ENCODE measurements at regions not wholly inside any gene's neighbourhood (a gene's known extent, or its start where the extent isn't known, plus 50 kb on each side); places are given as distances from the start of the nearest gene placed in this dataset.
A peak's percentile ranks its signal among the peaks of the same experiment; 100 is the strongest.
"Not testable (repeated sequence)": the region's sequence is repeated elsewhere in the genome, so short reads cannot be mapped to it uniquely, and the experiment has no call there.

- Histone ChIP-seq H3K4me3 (no peak overlapping the region), H3K27me3 (no peaks in the 10 kb centered on the region), H3K9me3 (no peaks in the 10 kb centered on the region), H3K4me1 (peaks cover 3 to 12% of the 10 kb centered on the region in 2 donors), H3K36me3 (no peaks in the 10 kb centered on the region), H3K27ac (peak overlapping the region; percentile 62 to 75 (median 66))
- ATAC-seq, result peak; percentile 55 to 80
- TF ChIP-seq CTCF (IDR thresholded peaks at IDR 0.05 in 4 of 5, conservative IDR thresholded peaks at IDR 0.05 in 1 of 5) (no peak), POLR2A (IDR thresholded peaks at IDR 0.05) (no peak)
- intact Hi-C loops (cut with DNase I; ENCODE audit: low total_unique reads) (no loop called here), in situ Hi-C loops (cut with MboI; ENCODE audit: low sequenced_read_pairs in 4 of 4) (no loop called here)
- no peak for DNase-seq
Measured at GRCh38 chr18:55732227-55733106, 144.5 kb upstream of the TCF4 start.

GRCh38 chr18:55731594-55732042, 143.6 kb upstream of the TCF4 start:
- TF ChIP-seq POLR2A (IDR thresholded peaks at IDR 0.05), result no peak
- TF ChIP-seq CTCF (IDR thresholded peaks at IDR 0.05 in 4 of 5, conservative IDR thresholded peaks at IDR 0.05 in 1 of 5), result no peak
- H3K27me3 ChIP-seq, result no peaks in the 10 kb centered on the region
- peak overlapping the region; percentile 57 to 68 (median 64) for H3K27ac ChIP-seq
- peaks cover 3 to 12% of the 10 kb centered on the region in 2 donors for H3K4me1 ChIP-seq
- H3K9me3 ChIP-seq, result no peaks in the 10 kb centered on the region
- no peaks in the 10 kb centered on the region for H3K36me3 ChIP-seq
- H3K4me3 ChIP-seq, result no peak overlapping the region
- peak in 1 of 2 donors; percentile 37 for ATAC-seq
- in situ Hi-C loops (cut with MboI; ENCODE audit: low sequenced_read_pairs in 4 of 4) (no loop called here), intact Hi-C loops (cut with DNase I; ENCODE audit: low total_unique reads) (no loop called here)
- no peak for DNase-seq

GRCh38 chr18:55721006-55721405, 133.0 kb upstream of the TCF4 start:
- H3K4me1 ChIP-seq; H3K36me3 ChIP-seq; in situ Hi-C loops (cut with MboI; ENCODE audit: low sequenced_read_pairs in 4 of 4); H3K4me3 ChIP-seq; H3K27me3 ChIP-seq; DNase-seq; H3K27ac ChIP-seq; H3K9me3 ChIP-seq; intact Hi-C loops (cut with DNase I; ENCODE audit: low total_unique reads); ATAC-seq: not testable (repeated sequence)

- no peak overlapping the region for H3K27ac ChIP-seq
- TF ChIP-seq POLR2A (IDR thresholded peaks at IDR 0.05), result no peak
- no peak for TF ChIP-seq CTCF (IDR thresholded peaks at IDR 0.05 in 4 of 5, conservative IDR thresholded peaks at IDR 0.05 in 1 of 5)
Measured at GRCh38 chr18:55713707-55714106, 125.7 kb upstream of the TCF4 start.

GRCh38 chr18:55706898-55707297, 118.9 kb upstream of the TCF4 start:
- H3K27me3 ChIP-seq, result no peaks in the 10 kb centered on the region
- intact Hi-C loops (cut with DNase I; ENCODE audit: low total_unique reads), result no loop called here
- no peak overlapping the region for H3K4me3 ChIP-seq
- no peaks in the 10 kb centered on the region for H3K36me3 ChIP-seq
- no peaks in the 10 kb centered on the region for H3K4me1 ChIP-seq
- no peak overlapping the region for H3K27ac ChIP-seq
- ATAC-seq (no peak), DNase-seq (no peak)
- in situ Hi-C loops (cut with MboI; ENCODE audit: low sequenced_read_pairs in 4 of 4), result no loop called here
- H3K9me3 ChIP-seq, result no peaks in the 10 kb centered on the region
- TF ChIP-seq CTCF (IDR thresholded peaks at IDR 0.05 in 4 of 5, conservative IDR thresholded peaks at IDR 0.05 in 1 of 5) (no peak), POLR2A (IDR thresholded peaks at IDR 0.05) (no peak)

More at GRCh38 chr18:55713707-55714106, 125.7 kb upstream of the TCF4 start:
- ATAC-seq, result no peak
- no peaks in the 10 kb centered on the region for H3K4me1 ChIP-seq
- intact Hi-C loops (cut with DNase I; ENCODE audit: low total_unique reads) (no loop called here), in situ Hi-C loops (cut with MboI; ENCODE audit: low sequenced_read_pairs in 4 of 4) (no loop called here)
- H3K36me3 ChIP-seq, result no peaks in the 10 kb centered on the region
- H3K27me3 ChIP-seq, result no peaks in the 10 kb centered on the region
- peaks cover 0 to 6% (median 0%) of the 10 kb centered on the region in 3 donors for H3K9me3 ChIP-seq
- no peak overlapping the region for H3K4me3 ChIP-seq
- no peak for DNase-seq

Measured in gastrocnemius medialis (tissue), 4 donors.